SU-DHL-6 (cell line): ENCODE measurements at regions not wholly inside any gene's neighbourhood (a gene's known extent, or its start where the extent isn't known, plus 50 kb on each side); places are given as distances from the start of the nearest gene placed in this dataset.

Experiments
- CTCF ChIP-seq: fragments of 200-600 bp; sonication (generic); IDR thresholded peaks from one replicate; pipeline ENCODE4 v1.5.1; 2017; ENCODE audit warnings: antibody characterized with exemption, mild to moderate bottlenecking, low read length, moderate library complexity; ENCODE audit not compliant: insufficient read depth, poor library complexity, severe bottlenecking
- EZH2phosphoT487 ChIP-seq: fragments of 200-600 bp; sonication (generic), shearing (Covaris generic); conservative IDR thresholded peaks from 2 replicates; pipeline ENCODE4 v1.6.1; 2018; ENCODE audit warnings: mild to moderate bottlenecking, antibody characterized with exemption, low read length, moderate library complexity, mixed read lengths

DNA sequence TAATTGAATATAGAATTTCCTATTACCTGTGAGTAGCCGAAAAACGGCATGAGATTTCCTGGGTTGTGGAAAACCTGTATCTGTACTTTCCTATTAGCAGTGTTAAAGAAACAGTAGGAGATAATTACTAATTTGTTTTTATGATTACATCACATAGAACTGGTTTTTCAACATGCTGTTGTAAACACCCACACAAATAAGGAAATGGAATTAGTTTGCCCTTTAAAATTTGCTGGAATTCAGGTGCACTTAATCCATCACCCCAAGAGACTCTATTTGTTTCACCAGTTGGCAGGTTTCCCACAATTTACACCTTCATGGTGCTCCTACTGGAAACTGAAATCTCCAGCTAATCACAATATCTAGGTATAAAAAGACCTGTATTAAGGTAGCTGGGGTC lies 274.1 kb upstream of the SLC8A1 start:
- TF ChIP-seq CTCF: no peak
- TF ChIP-seq EZH2phosphoT487: no peak
